CD4-positive, alpha-beta T cell (primary cell): ENCODE measurements at regions not wholly inside any gene's neighbourhood (a gene's known extent, or its start where the extent isn't known, plus 50 kb on each side); places are given as distances from the start of the nearest gene placed in this dataset.

Experiments used
- ATAC-seq: fragments of 200-7000 bp; cut with Tn5 transposase; one replicate; pipeline ENCODE4 v1.10.0; 2022; ENCODE audit warnings: mild to moderate bottlenecking; ENCODE audit not compliant: poor library complexity
- CTCF ChIA-PET: fragments of 350-600 bp; sonication (Branson Sonifier 250); formaldehyde crosslinking; loops from one replicate; lab custom pipeline; 2021; ENCODE audit warnings: antibody characterized with exemption, inconsistent platforms; lab: Charles Lee
- POLR2A ChIA-PET: fragments of 350-600 bp; sonication (Branson Sonifier 250); formaldehyde crosslinking; loops from one replicate; lab custom pipeline; 2021; ENCODE audit warnings: antibody characterized with exemption, inconsistent platforms; lab: Charles Lee
- DNase-seq, 14 experiments: peaks; one replicate each; pipeline ENCODE4 v3.0.0-alpha.2; 2013 to 2020; ENCODE audit warnings: mixed read lengths in 2 of 14
- H3K27ac ChIP-seq, 2 donors: one replicate each; pipeline versions ENCODE4 v1.5.1 to v1.7.0; 2013; ENCODE audit warnings: low read length in 2 of 2, low read depth in 1 of 2, mild to moderate bottlenecking in 1 of 2
- H3K27me3 ChIP-seq, 2 experiments: 1 replicate in 1 of 2; 2 replicates in 1 of 2; pipeline versions ENCODE4 v1.6.1 to v1.7.0; 2013; ENCODE audit warnings: low read length in 2 of 2, control low read depth in 1 of 2, mild to moderate bottlenecking in 1 of 2, moderate library complexity in 1 of 2; ENCODE audit not compliant: insufficient read depth in 2 of 2, control insufficient read depth in 1 of 2
- H3K36me3 ChIP-seq: one replicate; pipeline ENCODE4 v1.6.1; 2013; ENCODE audit warnings: low read length, control low read depth; ENCODE audit not compliant: insufficient read depth
- H3K4me1 ChIP-seq: one replicate; pipeline ENCODE4 v1.6.1; 2013; ENCODE audit warnings: low read length, control low read depth; ENCODE audit not compliant: insufficient read depth
- H3K4me3 ChIP-seq: one replicate; pipeline ENCODE4 v1.5.1; 2013; ENCODE audit warnings: mild to moderate bottlenecking, low read length, moderate library complexity
- H3K9me3 ChIP-seq, 2 experiments: 1 replicate in 1 of 2; 2 replicates in 1 of 2; pipeline versions ENCODE4 v1.6.1 to v1.7.0; 2013; ENCODE audit warnings: low read length in 2 of 2, mild to moderate bottlenecking in 2 of 2, control low read depth in 1 of 2, moderate library complexity in 1 of 2; ENCODE audit not compliant: control insufficient read depth in 1 of 2, insufficient read depth in 1 of 2
- H3K27ac Mint-ChIP-seq: one replicate; pipeline ENCODE4 v1.8.0; 2020; ENCODE audit warnings: mixed read lengths
- H3K27me3 Mint-ChIP-seq: one replicate; pipeline ENCODE4 v1.8.0; 2021; ENCODE audit warnings: mixed read lengths
- H3K36me3 Mint-ChIP-seq: one replicate; pipeline ENCODE4 v1.8.0; 2021; ENCODE audit warnings: low read depth, mixed read lengths
- H3K4me1 Mint-ChIP-seq: one replicate; pipeline ENCODE4 v1.8.0; 2021; ENCODE audit warnings: low read depth, mixed read lengths
- H3K4me3 Mint-ChIP-seq: one replicate; pipeline ENCODE4 v1.8.0; 2020; ENCODE audit warnings: mild to moderate bottlenecking, mixed read lengths
- H3K9me3 Mint-ChIP-seq: one replicate; pipeline ENCODE4 v1.8.0; 2020; ENCODE audit warnings: mixed read lengths
- intact Hi-C, 2 experiments: fragments of 100-400 bp; cut with DNase I in 1 of 2; cut with micrococcal nuclease in 1 of 2; formaldehyde crosslinking; loops; one replicate each; pipeline versions ENCODE4 v1.15.1 to v1.9.0; 2023 to 2025; cut with DNase I, micrococcal nuclease
- TF ChIP-seq, protein P1 (sequence below): fragments of 200-600 bp; IDR thresholded peaks from one replicate; pipeline ENCODE4 v1.8.0; 2022; ENCODE audit warnings: antibody characterized with exemption, mild to moderate bottlenecking

DNA sequence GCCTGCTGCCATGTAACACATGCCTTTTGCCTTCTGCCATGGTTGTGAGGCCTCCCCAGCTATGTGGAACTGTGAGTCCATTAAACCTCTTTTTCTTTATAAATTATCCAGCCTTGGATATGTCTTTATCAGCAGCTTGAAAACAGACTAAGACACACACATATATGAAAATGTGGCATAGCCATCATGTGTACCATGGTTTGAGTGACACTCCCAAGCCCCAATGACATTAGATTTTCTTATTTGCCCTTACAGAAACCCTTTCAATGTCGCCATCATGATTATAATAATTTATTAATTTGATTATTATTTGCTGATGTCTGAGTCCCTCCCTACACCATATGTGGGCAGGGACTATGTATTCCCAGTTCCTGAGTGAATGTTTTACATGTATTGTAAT is 63.5 kb upstream of the FGGY start:
- Mint-ChIP-seq H3K27ac (no peak overlapping the region), H3K27me3 (no peaks in the 10 kb centered on the region), H3K4me3 (no peak overlapping the region), H3K36me3 (no peaks in the 10 kb centered on the region), H3K9me3 (no peaks in the 10 kb centered on the region), H3K4me1 (no peaks in the 10 kb centered on the region)
- H3K27ac ChIP-seq = no peak overlapping the region
- no peak for ATAC-seq
- H3K4me1 ChIP-seq = no peaks in the 10 kb centered on the region
- H3K9me3 ChIP-seq = no peaks in the 10 kb centered on the region
- POLR2A ChIA-PET = no interaction called here
- H3K4me3 ChIP-seq = no peak overlapping the region
- H3K27me3 ChIP-seq = no peaks in the 10 kb centered on the region
- no peak for DNase-seq
- TF ChIP-seq, protein P1, sequence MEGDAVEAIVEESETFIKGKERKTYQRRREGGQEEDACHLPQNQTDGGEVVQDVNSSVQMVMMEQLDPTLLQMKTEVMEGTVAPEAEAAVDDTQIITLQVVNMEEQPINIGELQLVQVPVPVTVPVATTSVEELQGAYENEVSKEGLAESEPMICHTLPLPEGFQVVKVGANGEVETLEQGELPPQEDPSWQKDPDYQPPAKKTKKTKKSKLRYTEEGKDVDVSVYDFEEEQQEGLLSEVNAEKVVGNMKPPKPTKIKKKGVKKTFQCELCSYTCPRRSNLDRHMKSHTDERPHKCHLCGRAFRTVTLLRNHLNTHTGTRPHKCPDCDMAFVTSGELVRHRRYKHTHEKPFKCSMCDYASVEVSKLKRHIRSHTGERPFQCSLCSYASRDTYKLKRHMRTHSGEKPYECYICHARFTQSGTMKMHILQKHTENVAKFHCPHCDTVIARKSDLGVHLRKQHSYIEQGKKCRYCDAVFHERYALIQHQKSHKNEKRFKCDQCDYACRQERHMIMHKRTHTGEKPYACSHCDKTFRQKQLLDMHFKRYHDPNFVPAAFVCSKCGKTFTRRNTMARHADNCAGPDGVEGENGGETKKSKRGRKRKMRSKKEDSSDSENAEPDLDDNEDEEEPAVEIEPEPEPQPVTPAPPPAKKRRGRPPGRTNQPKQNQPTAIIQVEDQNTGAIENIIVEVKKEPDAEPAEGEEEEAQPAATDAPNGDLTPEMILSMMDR = no peak
- CTCF ChIA-PET = no interaction called here
- intact Hi-C loops = no loop called here
- H3K36me3 ChIP-seq = no peaks in the 10 kb centered on the region

DNA sequence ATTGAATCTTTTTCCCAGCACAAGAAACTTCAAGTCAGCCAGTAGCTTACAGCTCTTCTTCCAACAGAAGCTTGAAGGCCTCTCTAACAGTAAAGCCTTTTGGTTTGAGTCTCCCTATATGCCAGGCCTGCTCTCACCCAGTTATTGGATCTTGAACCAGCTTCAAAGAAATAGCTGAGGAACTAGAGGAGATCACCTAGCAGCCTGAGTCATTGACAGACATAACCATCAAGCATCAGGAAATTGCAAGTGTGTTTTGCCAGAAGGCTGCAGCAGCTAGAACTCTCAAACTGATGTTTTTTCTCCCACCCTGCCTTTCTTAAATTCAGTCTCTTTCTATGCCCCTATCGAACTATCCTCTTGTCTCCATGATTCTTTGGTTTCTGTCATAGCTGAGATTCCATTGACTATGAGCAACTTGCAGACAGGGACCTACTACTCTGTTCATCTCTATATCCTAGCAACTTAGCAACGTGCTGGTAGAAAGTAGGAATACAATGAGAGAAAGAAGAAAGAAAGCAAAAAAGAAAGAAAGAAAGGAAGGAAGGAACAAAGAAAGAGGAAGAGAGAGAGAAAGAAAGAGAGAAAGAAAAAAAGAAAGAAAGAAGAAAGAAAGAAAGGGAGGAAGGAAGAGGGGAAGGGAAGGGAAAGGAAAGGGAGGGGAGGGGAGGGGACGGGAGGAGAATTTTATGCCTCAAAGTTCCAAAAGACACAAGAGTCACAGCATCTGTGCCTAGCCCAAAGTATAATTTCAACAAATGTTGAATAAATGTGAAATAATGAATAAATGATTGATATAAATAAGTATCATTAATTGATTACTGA is 60.0 kb upstream of the FGGY start:
- Histone ChIP-seq H3K27me3 (no peaks in the 10 kb centered on the region), H3K9me3 (no peaks in the 10 kb centered on the region), H3K27ac (no peak overlapping the region), H3K4me3 (no peak overlapping the region), H3K4me1 (no peaks in the 10 kb centered on the region), H3K36me3 (no peaks in the 10 kb centered on the region)
- H3K4me3 Mint-ChIP-seq = no peak overlapping the region
- TF ChIP-seq, protein P1 = no peak
- H3K9me3 Mint-ChIP-seq = no peaks in the 10 kb centered on the region
- ChIA-PET POLR2A (no interaction called here), CTCF (no interaction called here)
- intact Hi-C loops = no loop called here
- no peaks in the 10 kb centered on the region for H3K36me3 Mint-ChIP-seq
- no peak overlapping the region for H3K27ac Mint-ChIP-seq
- H3K27me3 Mint-ChIP-seq = peaks cover 5% of the 10 kb centered on the region
- DNase-seq (no peak), ATAC-seq (no peak)
- H3K4me1 Mint-ChIP-seq = no peaks in the 10 kb centered on the region

DNA sequence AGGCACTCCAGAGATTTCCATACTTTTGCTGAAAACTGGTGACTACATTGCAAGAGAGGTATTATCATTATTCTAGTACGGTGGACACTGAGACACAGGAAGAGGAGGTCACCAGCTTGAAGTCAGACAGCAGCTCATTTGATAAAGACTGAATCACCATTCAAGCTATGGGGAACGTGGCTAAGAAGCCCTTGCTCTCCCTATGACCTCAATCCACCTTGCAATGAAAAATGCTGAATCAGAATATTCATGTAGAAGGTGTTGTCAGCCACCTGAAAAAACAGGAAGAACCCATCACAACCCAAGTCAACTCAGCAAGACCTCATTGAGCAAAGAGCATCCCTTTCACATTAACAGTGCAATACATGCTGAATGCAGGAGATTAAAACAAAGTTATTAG is 59.0 kb upstream of the FGGY start:
- POLR2A ChIA-PET = interaction anchor here (0.5 kb wide), 1 partner anchor 497 kb away, joined by 3 read pairs; no protein-coding TSS in a partner anchor
- Mint-ChIP-seq H3K27ac (no peak overlapping the region), H3K4me3 (no peak overlapping the region), H3K27me3 (peaks cover 5% of the 10 kb centered on the region), H3K4me1 (no peaks in the 10 kb centered on the region), H3K36me3 (no peaks in the 10 kb centered on the region), H3K9me3 (no peaks in the 10 kb centered on the region)
- no peaks in the 10 kb centered on the region for H3K36me3 ChIP-seq
- CTCF ChIA-PET = no interaction called here
- no peak overlapping the region for H3K27ac ChIP-seq
- TF ChIP-seq, protein P1 = no peak
- no peak for DNase-seq
- no peaks in the 10 kb centered on the region for H3K9me3 ChIP-seq
- H3K27me3 ChIP-seq = no peaks in the 10 kb centered on the region
- H3K4me1 ChIP-seq = no peaks in the 10 kb centered on the region
- intact Hi-C loops = no loop called here
- H3K4me3 ChIP-seq = no peak overlapping the region
- ATAC-seq = no peak
